ENCODE measurements at regions not wholly inside any gene's neighbourhood (a gene's known extent, or its start where the extent isn't known, plus 50 kb on each side); places are given as distances from the start of the nearest gene placed in this dataset.

DNA sequence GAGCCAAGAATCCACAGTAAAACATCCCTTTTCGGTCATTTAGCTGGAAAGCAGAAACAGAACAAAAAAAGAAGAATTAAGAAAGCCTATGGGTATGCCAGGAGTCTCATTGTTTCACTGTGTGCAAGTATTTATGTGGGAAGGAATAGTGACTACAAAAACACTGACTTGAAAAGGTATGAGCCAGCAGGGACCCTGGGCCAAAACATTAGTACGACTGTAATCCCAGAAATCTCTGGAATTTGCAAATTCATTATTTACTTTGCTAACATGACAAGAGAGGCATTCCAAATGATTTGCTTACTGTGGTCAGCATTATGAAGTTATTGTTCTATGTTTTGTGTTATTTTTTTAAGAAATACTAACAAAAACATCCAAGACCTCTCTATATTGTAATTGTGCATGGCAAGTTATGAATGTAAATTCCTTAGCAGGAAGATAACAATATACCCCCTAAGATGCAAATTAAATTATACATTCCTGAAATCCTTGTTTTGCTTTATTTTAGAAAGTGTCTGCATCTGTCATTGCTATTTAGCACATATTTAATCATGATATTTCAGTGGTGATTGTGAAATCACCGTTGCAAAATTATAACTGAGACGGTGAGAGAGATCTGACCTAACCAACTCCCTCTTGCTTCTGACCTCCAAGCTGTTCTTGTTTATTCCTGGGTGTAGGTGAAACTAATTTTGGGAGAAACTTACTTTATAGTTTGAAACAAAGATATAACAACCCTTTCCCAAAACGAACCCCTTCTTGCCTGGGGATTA, 299.2 kb downstream of the ZPLD1 start:
- H3K79me2 ChIP-seq (replicated peaks; ENCODE audit: insufficient read depth, low read length): no peaks in the 10 kb centered on the region
- TF ChIP-seq EP300 (conservative IDR thresholded peaks at IDR 0.05; ENCODE audit: poor library complexity, severe bottlenecking) (no peak), MXI1 (conservative IDR thresholded peaks at IDR 0.05; ENCODE audit: poor library complexity, severe bottlenecking) (no peak)
- TF ChIP-seq, protein P1, sequence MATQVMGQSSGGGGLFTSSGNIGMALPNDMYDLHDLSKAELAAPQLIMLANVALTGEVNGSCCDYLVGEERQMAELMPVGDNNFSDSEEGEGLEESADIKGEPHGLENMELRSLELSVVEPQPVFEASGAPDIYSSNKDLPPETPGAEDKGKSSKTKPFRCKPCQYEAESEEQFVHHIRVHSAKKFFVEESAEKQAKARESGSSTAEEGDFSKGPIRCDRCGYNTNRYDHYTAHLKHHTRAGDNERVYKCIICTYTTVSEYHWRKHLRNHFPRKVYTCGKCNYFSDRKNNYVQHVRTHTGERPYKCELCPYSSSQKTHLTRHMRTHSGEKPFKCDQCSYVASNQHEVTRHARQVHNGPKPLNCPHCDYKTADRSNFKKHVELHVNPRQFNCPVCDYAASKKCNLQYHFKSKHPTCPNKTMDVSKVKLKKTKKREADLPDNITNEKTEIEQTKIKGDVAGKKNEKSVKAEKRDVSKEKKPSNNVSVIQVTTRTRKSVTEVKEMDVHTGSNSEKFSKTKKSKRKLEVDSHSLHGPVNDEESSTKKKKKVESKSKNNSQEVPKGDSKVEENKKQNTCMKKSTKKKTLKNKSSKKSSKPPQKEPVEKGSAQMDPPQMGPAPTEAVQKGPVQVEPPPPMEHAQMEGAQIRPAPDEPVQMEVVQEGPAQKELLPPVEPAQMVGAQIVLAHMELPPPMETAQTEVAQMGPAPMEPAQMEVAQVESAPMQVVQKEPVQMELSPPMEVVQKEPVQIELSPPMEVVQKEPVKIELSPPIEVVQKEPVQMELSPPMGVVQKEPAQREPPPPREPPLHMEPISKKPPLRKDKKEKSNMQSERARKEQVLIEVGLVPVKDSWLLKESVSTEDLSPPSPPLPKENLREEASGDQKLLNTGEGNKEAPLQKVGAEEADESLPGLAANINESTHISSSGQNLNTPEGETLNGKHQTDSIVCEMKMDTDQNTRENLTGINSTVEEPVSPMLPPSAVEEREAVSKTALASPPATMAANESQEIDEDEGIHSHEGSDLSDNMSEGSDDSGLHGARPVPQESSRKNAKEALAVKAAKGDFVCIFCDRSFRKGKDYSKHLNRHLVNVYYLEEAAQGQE (IDR thresholded peaks at IDR 0.05; ENCODE audit: borderline replicate concordance): no peak
- no peaks in the 10 kb centered on the region for H3K9me3 ChIP-seq (ENCODE audit: low read length)
- H3K9ac ChIP-seq (ENCODE audit: low read length): no peak overlapping the region
- no peak overlapping the region for H3K27ac ChIP-seq (ENCODE audit: low read length)
- no peaks in the 10 kb centered on the region for H3K36me3 ChIP-seq (ENCODE audit: insufficient read depth, low read length)
- no peaks in the 10 kb centered on the region for H3F3A ChIP-seq (ENCODE audit: insufficient read depth, low read length, poor library complexity, severe bottlenecking)
- no peak overlapping the region for H3K4me2 ChIP-seq (ENCODE audit: low read length)
- no peaks in the 10 kb centered on the region for H4K20me1 ChIP-seq (ENCODE audit: insufficient read depth)
- H3K27me3 ChIP-seq (ENCODE audit: insufficient read depth, low read depth, low read length): no peaks in the 10 kb centered on the region
- no peaks in the 10 kb centered on the region for H3K9me2 ChIP-seq (ENCODE audit: insufficient read depth, low read length)
- no peak overlapping the region for H3K4me3 ChIP-seq (ENCODE audit: low read length)
- no peak overlapping the region for H2AFZ ChIP-seq (ENCODE audit: low read depth, low read length)

DNA sequence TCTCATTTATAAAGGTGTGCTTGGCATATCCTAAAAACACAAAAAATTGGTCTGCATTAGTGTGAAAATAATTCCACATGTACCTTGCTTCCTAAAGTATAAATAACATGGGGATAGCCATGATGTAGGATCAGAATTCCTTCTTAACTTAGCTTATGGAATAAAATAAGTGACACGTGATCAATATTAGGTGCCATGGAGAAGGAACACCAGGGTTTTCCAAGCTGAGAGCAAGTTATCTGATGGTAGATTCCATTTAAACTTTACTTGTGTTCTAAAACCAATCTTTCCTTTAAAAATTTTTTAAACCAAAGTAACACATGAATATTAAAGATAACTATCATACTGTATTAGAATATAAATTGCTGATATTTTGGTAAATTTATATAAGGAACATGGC, 300.5 kb downstream of the ZPLD1 start:
- no peaks in the 10 kb centered on the region for H3K9me3 ChIP-seq (ENCODE audit: low read length)
- no peak overlapping the region for H2AFZ ChIP-seq (ENCODE audit: low read depth, low read length)
- H3K36me3 ChIP-seq (ENCODE audit: insufficient read depth, low read length): no peaks in the 10 kb centered on the region
- H4K20me1 ChIP-seq (ENCODE audit: insufficient read depth): no peaks in the 10 kb centered on the region
- no peak overlapping the region for H3K4me2 ChIP-seq (ENCODE audit: low read length)
- H3K9ac ChIP-seq (ENCODE audit: low read length): no peak overlapping the region
- H3F3A ChIP-seq (ENCODE audit: insufficient read depth, low read length, poor library complexity, severe bottlenecking): no peaks in the 10 kb centered on the region
- H3K27me3 ChIP-seq (ENCODE audit: insufficient read depth, low read depth, low read length): no peaks in the 10 kb centered on the region
- TF ChIP-seq, protein P1 (IDR thresholded peaks at IDR 0.05; ENCODE audit: borderline replicate concordance): no peak
- no peak for TF ChIP-seq SMC3 (conservative IDR thresholded peaks at IDR 0.05; ENCODE audit: poor library complexity)
- no peak for TF ChIP-seq TAF1 (IDR thresholded peaks at IDR 0.05; ENCODE audit: low read depth)
- TF ChIP-seq, protein P2, sequence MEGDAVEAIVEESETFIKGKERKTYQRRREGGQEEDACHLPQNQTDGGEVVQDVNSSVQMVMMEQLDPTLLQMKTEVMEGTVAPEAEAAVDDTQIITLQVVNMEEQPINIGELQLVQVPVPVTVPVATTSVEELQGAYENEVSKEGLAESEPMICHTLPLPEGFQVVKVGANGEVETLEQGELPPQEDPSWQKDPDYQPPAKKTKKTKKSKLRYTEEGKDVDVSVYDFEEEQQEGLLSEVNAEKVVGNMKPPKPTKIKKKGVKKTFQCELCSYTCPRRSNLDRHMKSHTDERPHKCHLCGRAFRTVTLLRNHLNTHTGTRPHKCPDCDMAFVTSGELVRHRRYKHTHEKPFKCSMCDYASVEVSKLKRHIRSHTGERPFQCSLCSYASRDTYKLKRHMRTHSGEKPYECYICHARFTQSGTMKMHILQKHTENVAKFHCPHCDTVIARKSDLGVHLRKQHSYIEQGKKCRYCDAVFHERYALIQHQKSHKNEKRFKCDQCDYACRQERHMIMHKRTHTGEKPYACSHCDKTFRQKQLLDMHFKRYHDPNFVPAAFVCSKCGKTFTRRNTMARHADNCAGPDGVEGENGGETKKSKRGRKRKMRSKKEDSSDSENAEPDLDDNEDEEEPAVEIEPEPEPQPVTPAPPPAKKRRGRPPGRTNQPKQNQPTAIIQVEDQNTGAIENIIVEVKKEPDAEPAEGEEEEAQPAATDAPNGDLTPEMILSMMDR (IDR thresholded peaks at IDR 0.05; ENCODE audit: poor library complexity, severe bottlenecking): no peak
- no peak for TF ChIP-seq MXI1 (conservative IDR thresholded peaks at IDR 0.05; ENCODE audit: poor library complexity, severe bottlenecking)
- H3K4me3 ChIP-seq (ENCODE audit: low read length): no peak overlapping the region
- H3K27ac ChIP-seq (ENCODE audit: low read length): no peak overlapping the region
- H3K79me2 ChIP-seq (replicated peaks; ENCODE audit: insufficient read depth, low read length): no peaks in the 10 kb centered on the region
- no peaks in the 10 kb centered on the region for H3K9me2 ChIP-seq (ENCODE audit: insufficient read depth, low read length)
